Choroid plexus epithelial cell (primary cell): ENCODE measurements at regions not wholly inside any gene's neighbourhood (a gene's known extent, or its start where the extent isn't known, plus 50 kb on each side); places are given as distances from the start of the nearest gene placed in this dataset.

Experiments used
- DNase-seq: peaks from one replicate; pipeline ENCODE4 v3.0.0-alpha.2; 2010; ENCODE audit warnings: low read depth
- H3K4me3 ChIP-seq: 2 replicates; pipeline ENCODE4 v1.5.1; 2011; ENCODE audit warnings: low read depth, mild to moderate bottlenecking, control low read depth, low read length, moderate library complexity
- TF ChIP-seq, protein P1 (sequence below): conservative IDR thresholded peaks from 2 replicates; pipeline ENCODE4 v1.5.1; 2011; ENCODE audit warnings: low read depth, mild to moderate bottlenecking, control low read depth, inconsistent platforms, low read length, moderate library complexity

DNA sequence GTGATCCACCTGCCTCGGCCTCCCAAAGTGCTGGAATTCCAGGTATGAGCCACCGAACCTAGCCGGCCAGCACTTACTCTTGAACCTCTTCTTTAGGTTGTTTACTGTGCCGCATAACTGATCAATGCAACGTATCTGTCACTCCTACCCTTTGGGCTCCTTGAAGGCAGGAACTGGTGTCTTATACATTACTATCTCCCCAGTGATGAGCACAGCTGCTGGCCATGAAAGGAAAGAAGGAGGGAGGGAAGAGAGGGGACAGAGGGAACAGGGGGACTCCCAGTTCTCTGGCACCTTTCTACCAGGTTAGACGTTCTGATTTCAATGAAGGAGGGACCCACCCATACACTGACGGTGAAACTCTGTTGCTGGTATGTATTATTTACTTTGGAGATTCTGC lies 111.8 kb upstream of the NANOS1 start:
- no peak for DNase-seq
- no peak overlapping the region for H3K4me3 ChIP-seq
- TF ChIP-seq, protein P1, sequence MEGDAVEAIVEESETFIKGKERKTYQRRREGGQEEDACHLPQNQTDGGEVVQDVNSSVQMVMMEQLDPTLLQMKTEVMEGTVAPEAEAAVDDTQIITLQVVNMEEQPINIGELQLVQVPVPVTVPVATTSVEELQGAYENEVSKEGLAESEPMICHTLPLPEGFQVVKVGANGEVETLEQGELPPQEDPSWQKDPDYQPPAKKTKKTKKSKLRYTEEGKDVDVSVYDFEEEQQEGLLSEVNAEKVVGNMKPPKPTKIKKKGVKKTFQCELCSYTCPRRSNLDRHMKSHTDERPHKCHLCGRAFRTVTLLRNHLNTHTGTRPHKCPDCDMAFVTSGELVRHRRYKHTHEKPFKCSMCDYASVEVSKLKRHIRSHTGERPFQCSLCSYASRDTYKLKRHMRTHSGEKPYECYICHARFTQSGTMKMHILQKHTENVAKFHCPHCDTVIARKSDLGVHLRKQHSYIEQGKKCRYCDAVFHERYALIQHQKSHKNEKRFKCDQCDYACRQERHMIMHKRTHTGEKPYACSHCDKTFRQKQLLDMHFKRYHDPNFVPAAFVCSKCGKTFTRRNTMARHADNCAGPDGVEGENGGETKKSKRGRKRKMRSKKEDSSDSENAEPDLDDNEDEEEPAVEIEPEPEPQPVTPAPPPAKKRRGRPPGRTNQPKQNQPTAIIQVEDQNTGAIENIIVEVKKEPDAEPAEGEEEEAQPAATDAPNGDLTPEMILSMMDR, result no peak

DNA sequence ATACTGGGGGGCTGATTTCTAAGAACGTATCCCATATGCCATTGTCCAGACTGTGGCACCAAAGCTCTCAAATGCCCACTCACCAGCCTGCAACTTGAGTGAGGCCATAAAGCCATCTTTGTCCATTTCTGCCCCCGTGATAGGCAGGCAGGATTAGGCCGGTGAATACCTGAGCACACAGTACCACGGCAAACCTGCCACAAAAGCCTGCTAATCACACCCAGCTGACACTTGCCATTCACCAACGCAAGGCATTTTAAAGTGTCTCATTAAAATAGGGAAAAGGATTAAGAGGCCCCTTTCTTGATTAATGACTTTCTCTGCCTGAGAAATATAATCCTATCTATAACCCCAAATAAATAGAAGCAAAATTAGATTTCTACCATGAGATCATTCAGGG lies 111.4 kb upstream of the NANOS1 start:
- H3K4me3 ChIP-seq, result no peak overlapping the region
- TF ChIP-seq, protein P1, result no peak
- DNase-seq, result no peak

DNA sequence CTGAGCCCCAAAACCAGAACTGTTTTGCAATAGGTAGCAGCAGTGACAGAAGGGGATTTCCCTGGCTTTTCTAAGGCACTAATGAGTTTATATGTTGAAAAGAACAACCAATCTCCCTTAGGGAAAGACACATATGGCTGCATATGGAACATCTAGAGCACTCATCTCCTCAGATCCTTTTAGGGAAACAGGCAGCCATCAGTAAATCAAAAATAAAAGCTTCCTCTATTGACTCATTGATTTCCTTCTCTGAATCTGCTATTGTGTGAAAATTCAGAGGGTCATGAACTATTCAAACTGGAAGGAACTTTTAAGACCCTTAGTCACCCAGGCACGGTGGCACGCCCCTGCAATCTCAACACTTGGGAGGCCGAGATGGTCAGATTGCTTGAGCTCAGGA lies 110.9 kb upstream of the NANOS1 start:
- TF ChIP-seq, protein P1, result no peak
- DNase-seq, result no peak
- no peak overlapping the region for H3K4me3 ChIP-seq

DNA sequence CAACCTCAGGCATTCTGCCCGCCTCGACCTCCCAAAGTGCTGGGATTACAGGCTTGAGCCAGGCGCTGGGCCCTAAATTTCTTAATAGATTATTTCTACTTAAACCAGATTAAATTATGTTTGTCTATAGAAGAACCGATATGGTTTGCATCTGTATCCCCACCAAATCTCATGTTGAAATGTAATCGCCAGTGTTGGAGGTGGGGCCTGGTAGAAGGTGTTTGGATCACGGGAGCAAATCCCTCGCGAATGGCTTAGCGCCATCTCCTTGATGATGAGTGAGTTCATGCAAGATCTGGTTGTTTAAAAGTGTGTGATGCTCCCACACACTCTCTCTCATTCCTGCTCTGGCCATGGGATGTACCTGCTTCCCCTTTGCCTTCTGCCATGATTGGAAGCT lies 109.3 kb upstream of the NANOS1 start:
- DNase-seq, result no peak
- no peak overlapping the region for H3K4me3 ChIP-seq
- TF ChIP-seq, protein P1, result no peak

DNA sequence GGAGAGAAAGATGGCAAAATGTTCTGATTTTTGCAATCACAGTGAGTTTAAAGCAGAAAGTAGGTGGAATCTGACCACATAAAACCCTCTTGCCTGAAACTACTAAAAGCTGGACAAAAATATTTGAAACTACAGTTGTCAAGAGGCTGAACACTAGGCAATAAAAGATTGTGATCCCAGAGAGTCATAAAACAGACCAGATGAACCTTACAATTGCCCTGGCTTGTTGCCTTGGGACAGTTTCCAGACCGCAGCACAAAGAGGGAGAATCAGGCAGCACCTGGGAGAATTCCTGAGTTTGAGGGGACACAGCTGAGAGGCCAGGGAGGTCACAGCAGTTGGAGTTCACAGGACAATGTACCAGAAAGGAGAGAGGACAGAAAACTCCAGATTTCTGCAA lies 107.3 kb upstream of the NANOS1 start:
- H3K4me3 ChIP-seq, result no peak overlapping the region
- peak; percentile 17 for DNase-seq
- TF ChIP-seq, protein P1, result no peak

DNA sequence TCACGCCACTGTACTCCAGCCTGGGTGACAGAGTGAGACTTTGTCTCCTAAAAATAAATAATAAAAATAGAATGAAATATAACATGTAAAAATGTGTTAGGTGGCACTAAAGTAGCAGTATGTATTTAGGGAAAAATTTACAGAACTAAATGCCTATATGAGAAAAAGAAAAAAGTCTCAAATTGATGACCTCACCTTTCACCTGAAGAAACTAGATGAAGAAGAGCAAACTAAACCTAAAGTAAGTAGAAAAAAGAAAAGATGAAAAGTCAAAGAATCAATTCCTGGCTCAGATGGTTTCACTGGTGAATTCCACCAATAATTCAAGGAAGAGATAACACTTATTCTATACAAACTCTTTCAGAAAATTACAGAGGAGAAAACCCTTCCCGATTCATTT lies 106.5 kb upstream of the NANOS1 start:
- TF ChIP-seq, protein P1, result no peak
- DNase-seq, result no peak
- no peak overlapping the region for H3K4me3 ChIP-seq

DNA sequence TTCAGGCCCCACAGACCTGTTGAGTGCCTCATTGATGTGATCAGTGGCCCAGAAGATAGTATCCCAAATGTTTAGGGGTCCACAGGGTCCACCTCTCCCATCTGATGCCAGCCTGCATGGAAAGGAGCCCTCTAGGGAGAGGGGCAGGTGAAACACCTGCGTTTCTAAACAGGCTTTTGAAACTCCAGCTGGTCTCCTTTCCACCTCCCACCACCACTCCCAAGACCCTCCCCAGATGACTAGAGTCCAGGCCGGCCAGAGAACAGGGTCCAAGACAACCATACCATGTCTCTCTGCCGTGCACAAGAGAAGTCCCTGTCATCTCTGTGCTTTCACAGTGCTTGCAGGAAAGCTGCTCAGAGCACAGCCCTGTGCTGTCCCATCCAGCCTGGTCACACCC lies 105.0 kb upstream of the NANOS1 start:
- H3K4me3 ChIP-seq, result no peak overlapping the region
- no peak for DNase-seq
- TF ChIP-seq, protein P1, result no peak
